ENCODE measurements at regions not wholly inside any gene's neighbourhood (a gene's known extent, or its start where the extent isn't known, plus 50 kb on each side); places are given as distances from the start of the nearest gene placed in this dataset.

DNA sequence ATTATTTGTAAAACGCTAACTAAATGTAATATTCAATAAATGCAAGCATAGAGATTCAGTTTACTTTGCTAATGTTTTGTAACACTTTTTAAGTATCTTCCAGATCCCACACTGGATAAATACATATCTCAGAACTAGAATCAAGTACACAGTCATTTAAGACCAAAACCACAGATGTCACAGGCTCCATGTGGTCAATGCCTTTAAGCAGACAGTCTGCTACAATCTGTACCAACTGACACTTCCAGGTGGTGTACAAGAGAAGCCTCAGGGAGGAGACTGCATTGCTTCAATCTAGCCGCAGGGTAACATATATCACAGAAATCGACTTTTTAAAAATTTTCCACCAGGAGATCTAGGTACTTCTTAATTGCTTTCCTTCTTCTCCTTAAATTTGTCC is 229.6 kb upstream of the DIAPH2 start:
- peaks cover 0 to 28% of the 10 kb centered on the region in 2 donors for H3K27me3 ChIP-seq
- no peaks in the 10 kb centered on the region for H3K36me3 ChIP-seq
- no peak for DNase-seq (ENCODE audit: low spot score in 2 of 2)
- no peaks in the 10 kb centered on the region for H3K4me1 ChIP-seq
- intact Hi-C loops (cut with DNase I; ENCODE audit: low total_unique reads): no loop called here
- H3K9me3 ChIP-seq: no peaks in the 10 kb centered on the region
- TF ChIP-seq CTCF (IDR thresholded peaks at IDR 0.05) (no peak), POLR2A (IDR thresholded peaks at IDR 0.05) (no peak), POLR2AphosphoS5 (IDR thresholded peaks at IDR 0.05) (no peak)
- H3K27ac ChIP-seq: no peak overlapping the region
- no peak overlapping the region for H3K4me3 ChIP-seq

DNA sequence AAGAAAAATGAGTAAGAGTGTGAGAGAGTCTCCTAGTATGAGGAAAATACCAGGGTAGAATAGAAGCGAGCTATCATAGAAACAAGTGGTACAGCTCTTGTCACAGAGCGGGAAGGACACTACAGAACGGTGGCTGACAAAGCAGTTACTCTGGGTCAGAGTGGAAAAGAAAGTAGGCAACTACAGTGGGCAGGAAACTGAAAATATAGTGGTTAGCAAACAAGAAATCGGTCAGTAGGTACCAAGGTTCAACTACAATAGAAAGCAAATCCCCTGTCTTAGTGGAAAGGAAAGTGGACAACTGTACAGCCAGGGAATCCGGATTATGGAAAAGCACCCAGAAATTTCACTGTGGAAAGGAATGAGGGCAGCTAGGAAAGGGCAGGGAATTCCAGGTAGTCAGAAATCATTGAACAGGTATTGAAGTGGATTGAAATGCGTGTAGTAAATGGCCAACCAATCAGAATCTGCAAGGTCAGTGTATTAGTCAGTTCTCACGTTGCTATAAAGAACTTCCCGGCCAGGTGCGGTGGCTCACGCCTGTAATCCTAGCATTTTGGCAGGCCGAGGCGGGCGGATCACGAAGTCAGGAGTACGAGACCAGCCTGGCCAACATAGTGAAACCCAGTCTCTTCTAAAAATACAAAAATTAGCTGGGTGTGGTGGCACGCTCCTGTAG is 219.6 kb upstream of the DIAPH2 start:
- Histone ChIP-seq H3K9me3 (no peaks in the 10 kb centered on the region), H3K27ac (no peak overlapping the region), H3K4me1 (no peaks in the 10 kb centered on the region), H3K27me3 (peaks cover 0 to 38% of the 10 kb centered on the region in 2 donors), H3K4me3 (no peak overlapping the region), H3K36me3 (no peaks in the 10 kb centered on the region)
- TF ChIP-seq POLR2A (IDR thresholded peaks at IDR 0.05): no peak
- no peak for TF ChIP-seq CTCF (IDR thresholded peaks at IDR 0.05)
- TF ChIP-seq POLR2AphosphoS5 (IDR thresholded peaks at IDR 0.05): no peak
- DNase-seq (ENCODE audit: low spot score in 2 of 2): no peak
- intact Hi-C loops (cut with DNase I; ENCODE audit: low total_unique reads): no loop called here

DNA sequence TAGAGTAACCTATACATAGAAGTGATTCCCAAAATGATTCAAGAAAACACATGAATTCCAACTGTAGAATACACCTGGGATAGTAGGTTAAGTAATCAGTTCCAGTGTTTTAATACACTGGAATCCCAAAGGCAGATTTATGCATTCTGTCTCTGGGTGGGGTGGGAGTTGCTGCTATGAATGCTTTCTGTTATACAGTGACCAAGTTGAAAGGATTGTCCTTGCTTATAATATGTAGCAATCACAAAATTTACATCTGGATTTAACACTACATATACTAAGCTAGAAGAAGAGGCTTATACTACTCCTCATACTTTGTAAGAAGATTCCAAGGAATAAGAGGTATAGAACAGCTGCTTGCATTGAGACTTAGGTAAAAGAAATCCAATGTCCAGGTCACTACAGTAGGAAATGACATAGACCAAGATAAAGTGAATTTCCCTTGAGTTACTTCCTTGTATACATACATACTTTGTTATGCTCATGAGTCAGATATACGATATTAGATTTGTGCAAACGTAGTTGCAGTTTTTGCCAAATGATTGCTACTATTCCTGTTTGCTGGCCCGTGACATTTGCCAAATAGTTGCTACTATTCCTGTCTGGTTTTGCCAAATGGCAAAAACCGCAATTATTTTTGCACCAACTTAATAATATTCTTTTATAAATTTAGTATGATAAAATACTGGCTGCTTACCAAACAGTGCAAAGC is 210.5 kb upstream of the DIAPH2 start:
- Histone ChIP-seq H3K9me3 (no peaks in the 10 kb centered on the region), H3K4me1 (no peaks in the 10 kb centered on the region), H3K4me3 (no peak overlapping the region), H3K27ac (no peak overlapping the region), H3K27me3 (peaks cover 0 to 28% of the 10 kb centered on the region in 2 donors), H3K36me3 (no peaks in the 10 kb centered on the region)
- TF ChIP-seq POLR2A (IDR thresholded peaks at IDR 0.05): no peak
- TF ChIP-seq CTCF (IDR thresholded peaks at IDR 0.05): no peak
- no peak for DNase-seq (ENCODE audit: low spot score in 2 of 2)
- intact Hi-C loops (cut with DNase I; ENCODE audit: low total_unique reads): no loop called here

- Histone ChIP-seq H3K36me3 (no peaks in the 10 kb centered on the region), H3K27me3 (peaks cover 0 to 28% of the 10 kb centered on the region in 2 donors), H3K4me3 (no peak overlapping the region), H3K4me1 (no peaks in the 10 kb centered on the region), H3K27ac (no peak overlapping the region), H3K9me3 (no peaks in the 10 kb centered on the region)
- no peak for DNase-seq (ENCODE audit: low spot score in 2 of 2)
- no peak for TF ChIP-seq POLR2A (IDR thresholded peaks at IDR 0.05)
- TF ChIP-seq POLR2AphosphoS5 (IDR thresholded peaks at IDR 0.05): no peak
- no peak for TF ChIP-seq CTCF (IDR thresholded peaks at IDR 0.05)
- intact Hi-C loops (cut with DNase I; ENCODE audit: low total_unique reads): no loop called here
Measured at GRCh38 chrX:96474741-96475125, 209.9 kb upstream of the DIAPH2 start.

DNA sequence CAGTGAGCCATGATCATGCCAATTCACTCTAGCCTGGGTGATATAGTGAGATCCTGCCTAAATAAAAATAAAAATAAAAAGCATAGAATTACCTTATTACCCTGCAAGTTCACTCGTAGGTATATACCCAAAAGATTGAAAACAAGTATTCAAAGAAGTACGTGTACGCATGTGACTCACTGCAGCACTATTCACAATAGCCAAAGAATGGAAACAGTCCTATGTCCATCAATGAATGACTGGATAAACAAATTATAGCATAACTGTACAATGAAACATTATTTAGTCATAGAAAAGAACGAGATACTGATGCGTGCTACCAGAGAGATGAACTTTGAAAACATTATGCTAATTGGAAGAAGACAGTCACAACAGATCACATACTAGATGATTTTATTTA is 204.6 kb upstream of the DIAPH2 start:
- Histone ChIP-seq H3K4me1 (no peaks in the 10 kb centered on the region), H3K27ac (no peak overlapping the region), H3K9me3 (no peaks in the 10 kb centered on the region), H3K27me3 (peaks cover 0 to 20% of the 10 kb centered on the region in 2 donors), H3K4me3 (no peak overlapping the region), H3K36me3 (no peaks in the 10 kb centered on the region)
- no peak for DNase-seq (ENCODE audit: low spot score in 2 of 2)
- intact Hi-C loops (cut with DNase I; ENCODE audit: low total_unique reads): no loop called here
- TF ChIP-seq POLR2AphosphoS5 (IDR thresholded peaks at IDR 0.05) (no peak), POLR2A (IDR thresholded peaks at IDR 0.05) (no peak), CTCF (IDR thresholded peaks at IDR 0.05) (no peak)

Measured in breast epithelium (tissue), 4 donors.